H1 (cell line): ENCODE measurements at regions not wholly inside any gene's neighbourhood (a gene's known extent, or its start where the extent isn't known, plus 50 kb on each side); places are given as distances from the start of the nearest gene placed in this dataset.

Experiments used
- CTCF ChIA-PET: fragments of 300-600 bp; sonication (Branson Sonifier 250); formaldehyde crosslinking; loops from one replicate; lab custom pipeline; 2021; ENCODE audit not compliant: partially characterized antibody; lab: Charles Lee
- POLR2A ChIA-PET: fragments of 300-600 bp; sonication (Branson Sonifier 250); formaldehyde crosslinking; loops from one replicate; lab custom pipeline; 2021; ENCODE audit warnings: inconsistent platforms; ENCODE audit not compliant: partially characterized antibody; lab: Charles Lee
- DNase-seq, 2 experiments: peaks; one replicate each; pipeline versions ENCODE4 v3.0.0 to v3.0.0-alpha.2; 2010 to 2022; ENCODE audit warnings: low spot score in 2 of 2, low read depth in 1 of 2, mixed read lengths in 1 of 2
- FAIRE-seq: peaks from 2 replicates; lab custom pipeline; 2011; peaks lifted over from hg19 to GRCh38; lab: Jason Lieb, UNC
- H2AFZ ChIP-seq: 2 replicates; pipeline ENCODE4 v1.8.1; 2012; ENCODE audit warnings: low read length, inconsistent platforms
- H2AK5ac ChIP-seq: 2 replicates; pipeline ENCODE4 v1.6.1; 2013; ENCODE audit warnings: low read depth, low read length
- H2BK120ac ChIP-seq: replicated peaks from 2 replicates; pipeline ENCODE3; 2013; ENCODE audit warnings: low read depth, low read length, inconsistent platforms
- H2BK12ac ChIP-seq: 2 replicates; pipeline ENCODE4 v1.6.1; 2013; ENCODE audit warnings: low read depth, low read length
- H2BK15ac ChIP-seq: 2 replicates; pipeline ENCODE4 v1.6.1; 2013; ENCODE audit warnings: low read length
- H2BK20ac ChIP-seq: 2 replicates; pipeline ENCODE4 v1.6.1; 2013; ENCODE audit warnings: low read length
- H2BK5ac ChIP-seq: 2 replicates; pipeline ENCODE4 v1.6.1; 2013; ENCODE audit warnings: low read depth, low read length
- H3K14ac ChIP-seq: 2 replicates; pipeline ENCODE4 v1.6.1; 2013; ENCODE audit warnings: inconsistent platforms; ENCODE audit not compliant: insufficient read length
- H3K18ac ChIP-seq: 2 replicates; pipeline ENCODE4 v1.6.1; 2013; ENCODE audit warnings: low read length; ENCODE audit errors: extremely low read depth
- H3K23ac ChIP-seq: 2 replicates; pipeline ENCODE4 v1.6.1; 2013; ENCODE audit warnings: inconsistent platforms; ENCODE audit not compliant: insufficient read length
- H3K23me2 ChIP-seq: 2 replicates; pipeline ENCODE4 v1.6.1; 2013; ENCODE audit warnings: low read depth, low read length
- H3K27ac ChIP-seq: 2 replicates; pipeline ENCODE4 v1.6.1; 2011; ENCODE audit warnings: low read depth, low read length, inconsistent platforms
- H3K27me3 ChIP-seq, 4 experiments: replicated peaks in 1 of 4; 1 replicate in 1 of 4; 2 replicates in 3 of 4; pipeline versions ENCODE4 v1.6.1 to v1.8.1; 2011 to 2013; ENCODE audit warnings: low read length in 3 of 4, mild to moderate bottlenecking in 3 of 4, inconsistent platforms in 2 of 4, mixed read lengths in 2 of 4, moderate library complexity in 1 of 4; ENCODE audit not compliant: control insufficient read depth in 3 of 4, insufficient read depth in 3 of 4; ENCODE audit errors: extremely low read depth in 1 of 4
- H3K36me3 ChIP-seq, 4 experiments: 2 replicates each; pipeline versions ENCODE4 v1.6.1 to v1.8.1; 2011 to 2013; ENCODE audit warnings: mild to moderate bottlenecking in 4 of 4, low read length in 3 of 4, moderate library complexity in 2 of 4, control low read depth in 1 of 4, inconsistent platforms in 1 of 4; ENCODE audit not compliant: insufficient read depth in 4 of 4, control insufficient read depth in 2 of 4
- H3K4ac ChIP-seq: replicated peaks from 2 replicates; pipeline ENCODE3; 2013; ENCODE audit warnings: low read length, low read depth, mixed read lengths, inconsistent platforms; ENCODE audit not compliant: insufficient read length
- H3K4me1 ChIP-seq, 4 experiments: replicated peaks in 1 of 4; 1 replicate in 1 of 4; 2 replicates in 3 of 4; pipeline versions ENCODE4 v1.6.1 to v1.8.1; 2011 to 2013; ENCODE audit warnings: low read length in 3 of 4, inconsistent platforms in 2 of 4, mixed read lengths in 1 of 4; ENCODE audit not compliant: insufficient read depth in 4 of 4, control insufficient read depth in 3 of 4
- H3K4me2 ChIP-seq, 2 experiments: 2 replicates each; pipeline versions ENCODE4 v1.6.1 to v1.8.1; 2011 to 2013; ENCODE audit warnings: low read depth in 2 of 2, low read length in 2 of 2, control low read depth in 1 of 2, inconsistent platforms in 1 of 2, mild to moderate bottlenecking in 1 of 2; ENCODE audit not compliant: insufficient read depth in 1 of 2
- H3K4me3 ChIP-seq, 4 experiments: fragments of 200-600, 300-600 bp in 1 of 4; sonication (generic), shearing (Covaris generic), sonication (Bioruptor Twin) in 1 of 4; 2 replicates each; pipeline versions ENCODE4 v1.5.1 to v1.8.1; 2011 to 2016; ENCODE audit warnings: low read length in 4 of 4, low read depth in 3 of 4, control low read depth in 2 of 4, inconsistent platforms in 2 of 4, mild to moderate bottlenecking in 2 of 4, mixed read lengths in 1 of 4, moderate library complexity in 1 of 4; ENCODE audit not compliant: insufficient read depth in 2 of 4; ENCODE audit errors: extremely low read depth in 1 of 4
- H3K56ac ChIP-seq: replicated peaks from 2 replicates; pipeline ENCODE3; 2013; ENCODE audit warnings: low read depth, mild to moderate bottlenecking, mixed read lengths, low read length, inconsistent platforms; ENCODE audit not compliant: insufficient read length
- H3K79me1 ChIP-seq: 2 replicates; pipeline ENCODE4 v1.6.1; 2013; ENCODE audit warnings: low read depth, low read length, control low read depth
- H3K79me2 ChIP-seq, 2 experiments: 2 replicates each; pipeline versions ENCODE4 v1.6.1 to v1.8.1; 2012 to 2013; ENCODE audit warnings: low read length in 2 of 2, mild to moderate bottlenecking in 2 of 2, inconsistent platforms in 1 of 2; ENCODE audit not compliant: insufficient read depth in 2 of 2, control insufficient read depth in 1 of 2
- H3K9ac ChIP-seq, 4 experiments: replicated peaks in 1 of 4; 1 replicate in 1 of 4; 2 replicates in 3 of 4; pipeline versions ENCODE4 v1.6.1 to v1.8.1; 2011 to 2013; ENCODE audit warnings: low read depth in 3 of 4, low read length in 3 of 4, control low read depth in 2 of 4, mild to moderate bottlenecking in 2 of 4, moderate library complexity in 2 of 4, inconsistent platforms in 1 of 4; ENCODE audit errors: extremely low read depth in 1 of 4
- H3K9me3 ChIP-seq, 2 experiments: 2 replicates each; pipeline versions ENCODE4 v1.6.1 to v1.8.1; 2012 to 2013; ENCODE audit warnings: mild to moderate bottlenecking in 2 of 2, moderate library complexity in 2 of 2, control low read depth in 1 of 2, inconsistent platforms in 1 of 2, low read depth in 1 of 2, low read length in 1 of 2, mixed read lengths in 1 of 2; ENCODE audit not compliant: insufficient read depth in 2 of 2
- H4K20me1 ChIP-seq, 2 experiments: replicated peaks in 1 of 2; 2 replicates each; pipeline versions ENCODE3 to v1.8.1; 2011 to 2013; ENCODE audit warnings: inconsistent platforms in 2 of 2, low read length in 2 of 2, mild to moderate bottlenecking in 1 of 2; ENCODE audit not compliant: insufficient read depth in 2 of 2, control insufficient read depth in 1 of 2
- H4K5ac ChIP-seq: 2 replicates; pipeline ENCODE4 v1.6.1; 2013; ENCODE audit warnings: low read length, low read depth, mixed read lengths, inconsistent platforms; ENCODE audit not compliant: insufficient read length
- H4K8ac ChIP-seq: 2 replicates; pipeline ENCODE4 v1.8.0; 2013; ENCODE audit warnings: mild to moderate bottlenecking, moderate library complexity, low read length, inconsistent platforms; ENCODE audit not compliant: insufficient read depth; ENCODE audit errors: extremely low read depth
- H4K91ac ChIP-seq: replicated peaks from 2 replicates; pipeline ENCODE3; 2013; ENCODE audit warnings: low read length, mixed read lengths, inconsistent platforms; ENCODE audit not compliant: insufficient read length
- ASH2L ChIP-seq: fragments of 200-600, 300-600 bp; sonication (generic); IDR thresholded peaks from one replicate; pipeline ENCODE4 v1.7.1; 2017; ENCODE audit warnings: low read length
- CHD1 ChIP-seq: IDR thresholded peaks from 2 replicates; pipeline ENCODE4 v1.6.1; 2012; ENCODE audit warnings: low read depth, low read length, improper control_type of control experiment
- E2F6 ChIP-seq: IDR thresholded peaks from 2 replicates; pipeline ENCODE4 v1.6.1; 2012; ENCODE audit warnings: inconsistent platforms
- KDM4A ChIP-seq: IDR thresholded peaks from one replicate; pipeline ENCODE4 v1.7.1; 2012; ENCODE audit warnings: low read depth, mild to moderate bottlenecking, moderate library complexity, low read length, inconsistent platforms; ENCODE audit not compliant: severe bottlenecking
- RNF2 ChIP-seq: fragments of 200-900, 300-1000 bp; sonication (generic); IDR thresholded peaks from 2 replicates; pipeline ENCODE4 v1.7.1; 2016; ENCODE audit warnings: borderline replicate concordance, low read depth, mild to moderate bottlenecking, antibody characterized with exemption, low read length; ENCODE audit not compliant: poor library complexity, severe bottlenecking; ENCODE audit errors: missing control alignments
- SIN3A ChIP-seq, 2 experiments: IDR thresholded peaks in 1 of 2; conservative IDR thresholded peaks in 1 of 2; 2 replicates each; pipeline ENCODE4 v1.6.1; 2011 to 2012; ENCODE audit warnings: low read length in 2 of 2, improper control_type of control experiment in 1 of 2, low read depth in 1 of 2, mild to moderate bottlenecking in 1 of 2
- SIX5 ChIP-seq: IDR thresholded peaks from 2 replicates; pipeline ENCODE4 v1.6.1; 2011; ENCODE audit warnings: mild to moderate bottlenecking, low read depth, low read length
- SP4 ChIP-seq: IDR thresholded peaks from 2 replicates; pipeline ENCODE4 v1.6.1; 2012; ENCODE audit warnings: low read length, inconsistent platforms
- SUZ12 ChIP-seq: fragments of 200-600 bp; sonication (generic); IDR thresholded peaks from 2 replicates; pipeline ENCODE4 v1.6.1; 2012; ENCODE audit warnings: mild to moderate bottlenecking, inconsistent platforms, low read length, moderate library complexity, mixed read lengths
- ZNF274 ChIP-seq: IDR thresholded peaks from 2 replicates; pipeline ENCODE4 v1.7.0; 2012; ENCODE audit warnings: low read length, borderline replicate concordance; ENCODE audit errors: extremely low read depth
- WGBS, 2 experiments: shearing (Covaris generic) in 1 of 2; methylation state at CpG; one replicate each; pipeline versions ENCODE4 v1.1.6 to v1.1.7; 2013 to 2015; ENCODE audit warnings: low lambda C conversion rate in 2 of 2, mixed read lengths in 2 of 2, inconsistent platforms in 1 of 2, low coverage in 1 of 2, missing lambda C conversion rate in 1 of 2; ENCODE audit not compliant: insufficient replicate concordance in 2 of 2, insufficient coverage in 1 of 2, insufficient read length in 1 of 2; ENCODE audit errors: extremely low coverage in 1 of 2, missing lambda C conversion rate in 1 of 2; 5-methylcytosine and 5-hydroxymethylcytosine counted together

DNA sequence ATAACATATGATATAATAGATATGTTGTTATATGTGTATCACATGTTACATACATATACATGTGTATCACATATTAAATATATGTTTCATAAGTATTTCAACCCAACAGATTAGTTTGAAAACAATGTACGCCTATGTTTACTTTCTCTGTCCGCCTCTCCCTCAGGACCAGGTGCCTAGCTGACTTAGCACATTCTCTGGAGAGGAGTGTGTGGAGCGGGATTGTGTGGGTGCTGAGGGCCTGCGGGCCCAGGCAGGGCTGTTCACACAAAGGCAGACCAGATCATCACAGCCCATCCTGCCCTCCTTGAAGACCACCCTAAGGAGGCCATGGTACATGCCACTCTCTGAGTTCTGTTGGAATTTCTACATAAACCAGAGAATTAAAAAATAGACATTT, 81.0 kb downstream of the PLXNA1 start:
- WGBS, 2 experiments = 91% methylated on average over 4 of the region's 4 CpGs; no CpG with 5 or more reads in 1 of the 2 experiments
- Histone ChIP-seq H4K5ac (no peak overlapping the region), H3K4ac (no peak overlapping the region), H2BK20ac (no peak overlapping the region), H3K23ac (no peak overlapping the region), H3K79me1 (no peaks in the 10 kb centered on the region), H4K91ac (no peak overlapping the region), H3K9me3 (no peaks in the 10 kb centered on the region), H2BK5ac (no peak overlapping the region), H3K27ac (no peak overlapping the region), H3K36me3 (no peaks in the 10 kb centered on the region), H2BK12ac (no peak overlapping the region), H3K14ac (no peak overlapping the region), H4K8ac (0 out of 2 replicates have a peak overlapping the region, but pooled peaks have one; percentile 22), H3K9ac (no peak overlapping the region), H3K4me3 (no peak overlapping the region), H3K56ac (no peak overlapping the region), H3K18ac (no peak overlapping the region), H3K4me1 (peaks cover 0 to 3% (median under 1%) of the 10 kb centered on the region in 4 experiments; a peak in 1 of 7 replicates), H3K79me2 (no peaks in the 10 kb centered on the region), H4K20me1 (no peaks in the 10 kb centered on the region), H2BK120ac (no peak overlapping the region), H3K27me3 (no peaks in the 10 kb centered on the region), H3K23me2 (no peaks in the 10 kb centered on the region), H2AK5ac (no peak overlapping the region), H3K4me2 (no peak overlapping the region), H2AFZ (no peak overlapping the region), H2BK15ac (no peak overlapping the region)
- ChIA-PET POLR2A (interaction anchor here (1.8 kb wide), 1 partner anchor 527 kb away, joined by 4 read pairs; no protein-coding TSS in a partner anchor), CTCF (no interaction called here)
- DNase-seq (no peak), FAIRE-seq (no peak)
- TF ChIP-seq ASH2L = no peak
- no peak for TF ChIP-seq SUZ12
- no peak for TF ChIP-seq SIX5
- TF ChIP-seq E2F6 = no peak
- TF ChIP-seq CHD1 = no peak
- no peak for TF ChIP-seq SIN3A (conservative IDR thresholded peaks at IDR 0.05 in 1 of 2, IDR thresholded peaks at IDR 0.05 in 1 of 2; ENCODE audit: low read depth in 1 of 2, low read length in 2 of 2)
- no peak for TF ChIP-seq KDM4A
- TF ChIP-seq ZNF274 = no peak
- no peak for TF ChIP-seq SP4
- TF ChIP-seq RNF2 = no peak
